ENCODE measurements at regions not wholly inside any gene's neighbourhood (a gene's known extent, or its start where the extent isn't known, plus 50 kb on each side); places are given as distances from the start of the nearest gene placed in this dataset.

DNA sequence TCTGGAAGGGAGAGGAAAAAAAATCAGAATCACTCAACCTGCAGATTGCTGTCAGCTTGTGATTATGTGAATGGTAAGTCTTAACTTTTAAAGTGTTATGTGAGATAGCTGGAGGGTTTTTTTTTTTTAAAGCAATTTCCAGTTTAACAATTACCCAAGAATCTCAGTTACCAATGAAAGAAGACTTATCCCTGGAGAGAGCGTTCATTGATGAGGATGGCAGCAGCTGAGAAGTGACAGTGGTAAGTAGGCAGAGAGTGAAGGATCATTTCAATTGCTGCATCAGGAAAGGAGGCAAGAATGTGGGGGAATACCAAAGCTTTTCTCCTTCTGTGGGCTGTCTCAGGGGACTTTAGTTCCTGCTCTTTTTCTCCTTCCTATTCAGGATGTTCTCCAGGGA lies 370.2 kb upstream of the C9orf72 start:
- TF ChIP-seq CTCF (IDR thresholded peaks at IDR 0.05) (no peak), POLR2A (IDR thresholded peaks at IDR 0.05) (no peak)

Data from right lobe of liver (tissue), 4 donors.